ENCODE measurements at regions not wholly inside any gene's neighbourhood (a gene's known extent, or its start where the extent isn't known, plus 50 kb on each side); places are given as distances from the start of the nearest gene placed in this dataset.

DNA sequence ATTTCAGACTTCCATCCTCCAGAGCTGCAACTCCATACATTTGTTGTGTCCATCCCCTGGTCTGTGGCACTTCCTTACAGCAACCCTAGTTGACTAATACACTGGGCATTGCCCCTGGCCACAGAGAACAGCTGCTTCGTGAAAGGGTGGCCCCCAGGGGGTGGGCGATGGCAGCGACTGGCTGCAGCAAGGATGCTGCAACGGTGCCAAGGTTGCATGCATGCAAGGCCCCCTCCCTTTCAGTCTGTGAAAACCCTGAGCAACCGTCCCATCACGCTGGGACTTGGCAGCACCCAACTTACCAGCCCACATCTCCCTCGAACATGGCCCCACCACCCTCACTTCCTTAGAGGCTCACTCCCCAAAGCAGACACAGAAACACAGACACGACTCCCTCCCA lies 162.5 kb downstream of the MED10 start:
- peaks cover 5% of the 10 kb centered on the region for H3K9me3 Mint-ChIP-seq
- no peak overlapping the region for H3K4me3 Mint-ChIP-seq
- ATAC-seq (ENCODE audit: low read depth) (no peak), DNase-seq (ENCODE audit: low spot score in 2 of 2) (no peak)
- no peaks in the 10 kb centered on the region for H3K36me3 Mint-ChIP-seq
- H3K4me1 Mint-ChIP-seq, result no peaks in the 10 kb centered on the region
- no peak overlapping the region for H3K27ac Mint-ChIP-seq
- H3K27me3 Mint-ChIP-seq, result peaks cover 9% of the 10 kb centered on the region

DNA sequence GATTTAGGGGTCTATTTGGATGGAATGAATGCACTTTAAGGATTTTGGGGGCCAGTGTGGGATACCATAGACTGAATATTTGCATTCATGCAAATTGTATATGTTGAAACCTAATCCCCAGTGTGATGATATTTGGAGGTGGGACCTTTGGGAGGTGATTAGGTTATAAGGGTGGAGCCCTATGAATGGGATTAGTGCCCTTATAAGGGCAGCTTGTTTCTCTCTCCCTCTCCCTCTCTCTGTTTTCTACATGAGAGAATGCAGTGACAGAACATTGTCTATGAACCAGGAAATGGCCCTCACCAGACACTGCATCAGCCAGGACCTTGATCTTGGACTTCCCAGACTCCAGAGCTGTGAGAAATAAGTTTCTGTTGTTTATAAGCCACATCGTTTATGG lies 166.1 kb downstream of the MED10 start:
- DNase-seq (ENCODE audit: low spot score in 2 of 2), result no peak
- Mint-ChIP-seq H3K27ac (no peak overlapping the region), H3K36me3 (no peaks in the 10 kb centered on the region), H3K9me3 (peaks cover 5% of the 10 kb centered on the region), H3K4me3 (no peak overlapping the region), H3K27me3 (peaks cover 7% of the 10 kb centered on the region), H3K4me1 (no peaks in the 10 kb centered on the region)
- no peak for ATAC-seq (ENCODE audit: low read depth)

DNA sequence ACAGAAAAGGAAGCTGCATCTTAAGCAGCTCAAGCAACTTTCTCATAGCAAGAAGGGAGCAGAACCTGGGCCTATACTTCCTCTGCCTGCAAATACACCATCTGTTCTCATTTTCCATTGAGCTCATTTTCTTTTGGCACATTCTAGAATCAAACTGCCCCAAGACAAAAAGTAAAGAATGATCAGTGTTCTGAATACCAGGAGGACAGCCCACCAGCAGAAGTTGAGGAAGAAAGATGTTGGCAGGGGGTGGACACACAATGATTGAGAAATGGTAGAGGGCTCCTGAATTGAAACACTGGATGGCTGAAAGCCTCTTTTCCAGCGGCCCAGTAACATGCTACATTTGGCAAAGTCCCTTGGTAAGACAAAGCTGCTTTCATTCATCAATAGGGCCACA lies 171.8 kb downstream of the MED10 start:
- DNase-seq (ENCODE audit: low spot score in 2 of 2) (no peak), ATAC-seq (ENCODE audit: low read depth) (no peak)
- no peaks in the 10 kb centered on the region for H3K27me3 Mint-ChIP-seq
- H3K36me3 Mint-ChIP-seq, result no peaks in the 10 kb centered on the region
- H3K27ac Mint-ChIP-seq, result no peak overlapping the region
- no peaks in the 10 kb centered on the region for H3K9me3 Mint-ChIP-seq
- H3K4me3 Mint-ChIP-seq, result no peak overlapping the region
- no peaks in the 10 kb centered on the region for H3K4me1 Mint-ChIP-seq

DNA sequence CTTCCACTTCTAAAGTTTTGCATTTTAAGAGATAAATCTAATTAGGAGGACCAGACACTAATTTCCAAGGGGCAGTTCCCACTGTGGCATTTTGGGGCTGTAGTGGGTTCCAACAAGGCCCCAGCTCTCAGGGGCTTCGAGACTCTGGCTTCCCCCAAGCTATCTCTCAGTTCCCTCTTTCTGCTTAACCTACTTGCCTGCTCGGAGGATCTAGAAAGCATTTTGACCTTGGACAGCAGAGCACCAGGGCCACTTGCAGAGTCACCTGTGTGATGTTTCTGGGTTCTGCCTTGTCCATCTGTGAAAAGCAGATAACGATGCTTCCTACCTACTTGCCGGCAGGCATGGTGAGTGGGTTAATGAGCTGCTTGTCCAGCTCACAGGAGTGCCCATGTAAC lies 175.4 kb downstream of the MED10 start:
- Mint-ChIP-seq H3K27ac (no peak overlapping the region), H3K4me3 (no peak overlapping the region), H3K9me3 (no peaks in the 10 kb centered on the region), H3K4me1 (no peaks in the 10 kb centered on the region), H3K27me3 (no peaks in the 10 kb centered on the region), H3K36me3 (no peaks in the 10 kb centered on the region)
- DNase-seq (ENCODE audit: low spot score in 2 of 2) (no peak), ATAC-seq (ENCODE audit: low read depth) (no peak)

DNA sequence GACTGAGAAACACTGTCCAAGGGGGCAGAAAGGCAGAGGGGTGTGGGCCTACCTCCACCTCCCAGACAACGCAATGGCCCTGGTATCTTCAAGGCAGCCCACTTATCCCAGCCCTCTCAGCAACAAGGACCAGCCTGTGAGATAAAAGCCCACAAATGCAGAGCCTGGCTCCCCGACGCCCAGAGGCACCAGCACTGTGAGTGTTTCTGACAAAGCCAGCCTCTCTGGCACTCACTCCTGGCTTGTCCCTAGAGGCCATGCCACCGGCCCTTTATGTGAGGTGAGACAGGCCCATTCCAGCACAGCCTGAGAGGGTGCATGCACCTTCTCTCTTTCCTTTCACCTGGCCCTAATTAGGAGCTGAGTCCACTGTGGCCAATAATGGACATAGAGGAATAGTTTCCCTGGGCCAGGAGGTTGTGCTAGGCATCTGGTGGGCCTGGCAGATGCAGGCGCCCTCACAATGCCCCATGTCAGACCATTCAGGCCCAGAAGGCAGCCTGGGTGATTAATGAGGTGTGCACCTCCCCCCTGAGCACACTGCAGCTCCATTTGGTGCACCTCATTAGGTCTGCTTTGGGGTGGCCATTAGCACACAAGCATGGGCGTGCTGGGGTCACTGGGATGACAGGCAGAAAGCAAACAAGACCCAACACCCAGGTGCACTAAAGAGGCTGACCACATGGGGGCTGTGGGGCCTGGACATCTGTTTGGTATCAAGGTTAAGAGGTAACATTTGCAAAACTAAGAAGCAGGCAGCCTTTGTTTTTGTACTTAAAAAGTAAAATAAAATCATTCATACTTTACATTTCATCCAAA lies 176.0 kb downstream of the MED10 start:
- no peaks in the 10 kb centered on the region for H3K9me3 Mint-ChIP-seq
- DNase-seq (ENCODE audit: low spot score in 2 of 2), result no peak
- H3K4me1 Mint-ChIP-seq, result peaks cover 2% of the 10 kb centered on the region
- no peak overlapping the region for H3K4me3 Mint-ChIP-seq
- ATAC-seq (ENCODE audit: low read depth), result no peak
- H3K27me3 Mint-ChIP-seq, result no peaks in the 10 kb centered on the region
- H3K36me3 Mint-ChIP-seq, result no peaks in the 10 kb centered on the region
- H3K27ac Mint-ChIP-seq, result no peak overlapping the region

DNA sequence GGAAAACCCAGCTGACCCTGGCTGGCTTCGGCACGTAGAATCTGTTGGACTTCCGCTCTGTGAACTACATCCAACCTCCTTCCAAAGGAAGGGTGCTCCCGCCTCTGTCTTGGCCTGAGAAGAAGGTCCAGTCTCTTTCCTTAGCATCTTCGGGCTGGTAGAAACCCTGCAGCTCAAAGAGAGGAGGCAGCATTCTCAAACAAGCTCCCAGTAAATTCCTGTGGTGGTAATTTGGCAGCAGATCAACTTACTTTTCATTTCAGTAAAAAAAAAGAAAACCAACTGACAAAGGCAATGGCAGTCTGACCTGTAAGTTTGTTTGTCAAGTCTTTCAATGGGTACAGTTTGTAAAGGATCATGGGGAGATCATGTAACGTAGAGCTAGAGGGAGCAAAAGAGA lies 176.7 kb downstream of the MED10 start:
- no peaks in the 10 kb centered on the region for H3K27me3 Mint-ChIP-seq
- ATAC-seq (ENCODE audit: low read depth) (no peak), DNase-seq (ENCODE audit: low spot score in 2 of 2) (no peak)
- no peaks in the 10 kb centered on the region for H3K36me3 Mint-ChIP-seq
- H3K4me3 Mint-ChIP-seq, result no peak overlapping the region
- peaks cover 6% of the 10 kb centered on the region for H3K4me1 Mint-ChIP-seq
- no peaks in the 10 kb centered on the region for H3K9me3 Mint-ChIP-seq
- no peak overlapping the region for H3K27ac Mint-ChIP-seq

DNA sequence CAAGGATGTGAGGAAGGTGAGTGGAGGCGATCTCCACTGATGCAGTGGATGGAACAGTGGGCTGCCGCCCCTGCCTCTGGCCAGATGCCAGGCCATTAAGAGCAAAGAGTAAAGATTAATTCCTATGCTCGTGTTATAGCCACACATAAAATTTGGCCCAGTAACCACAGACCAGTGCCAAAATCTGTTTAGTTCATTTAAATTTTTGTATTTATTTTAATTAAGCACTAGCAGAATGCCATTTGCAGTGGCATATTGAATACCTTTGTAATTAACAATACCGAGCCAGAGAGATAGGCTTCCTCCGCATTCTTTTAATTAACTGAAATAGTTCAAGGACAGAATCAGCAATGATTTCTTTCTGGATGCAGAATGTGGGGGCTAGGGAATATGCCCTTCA lies 179.8 kb downstream of the MED10 start:
- ATAC-seq (ENCODE audit: low read depth) (no peak), DNase-seq (ENCODE audit: low spot score in 2 of 2) (no peak)
- Mint-ChIP-seq H3K36me3 (no peaks in the 10 kb centered on the region), H3K4me1 (peaks cover 18% of the 10 kb centered on the region), H3K27ac (no peak overlapping the region), H3K27me3 (no peaks in the 10 kb centered on the region), H3K4me3 (no peak overlapping the region), H3K9me3 (no peaks in the 10 kb centered on the region)

DNA sequence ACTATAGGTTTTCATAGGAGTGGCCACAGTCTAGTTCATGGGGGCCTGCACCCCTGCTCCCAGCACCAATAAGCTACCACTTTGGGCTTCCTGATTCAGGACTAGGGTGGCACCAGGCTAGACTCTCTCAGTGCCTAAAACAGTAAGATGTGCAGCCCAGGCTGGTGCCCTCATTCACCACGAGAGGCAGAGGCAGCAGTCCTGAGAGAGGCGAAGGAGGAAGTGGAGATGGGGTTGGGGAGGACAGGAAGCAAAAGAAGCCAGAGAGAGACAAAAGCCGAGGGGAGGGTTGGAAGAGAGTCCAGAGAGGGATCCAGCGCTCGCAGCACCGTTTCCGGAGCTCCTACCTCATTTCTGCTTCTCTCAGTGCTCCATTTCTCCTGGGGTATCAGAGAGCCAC lies 180.9 kb downstream of the MED10 start:
- ATAC-seq (ENCODE audit: low read depth), result no peak
- H3K27ac Mint-ChIP-seq, result no peak overlapping the region
- no peak for DNase-seq (ENCODE audit: low spot score in 2 of 2)
- H3K27me3 Mint-ChIP-seq, result no peaks in the 10 kb centered on the region
- peaks cover 18% of the 10 kb centered on the region for H3K4me1 Mint-ChIP-seq
- no peak overlapping the region for H3K4me3 Mint-ChIP-seq
- H3K9me3 Mint-ChIP-seq, result no peaks in the 10 kb centered on the region
- H3K36me3 Mint-ChIP-seq, result no peaks in the 10 kb centered on the region

DNA sequence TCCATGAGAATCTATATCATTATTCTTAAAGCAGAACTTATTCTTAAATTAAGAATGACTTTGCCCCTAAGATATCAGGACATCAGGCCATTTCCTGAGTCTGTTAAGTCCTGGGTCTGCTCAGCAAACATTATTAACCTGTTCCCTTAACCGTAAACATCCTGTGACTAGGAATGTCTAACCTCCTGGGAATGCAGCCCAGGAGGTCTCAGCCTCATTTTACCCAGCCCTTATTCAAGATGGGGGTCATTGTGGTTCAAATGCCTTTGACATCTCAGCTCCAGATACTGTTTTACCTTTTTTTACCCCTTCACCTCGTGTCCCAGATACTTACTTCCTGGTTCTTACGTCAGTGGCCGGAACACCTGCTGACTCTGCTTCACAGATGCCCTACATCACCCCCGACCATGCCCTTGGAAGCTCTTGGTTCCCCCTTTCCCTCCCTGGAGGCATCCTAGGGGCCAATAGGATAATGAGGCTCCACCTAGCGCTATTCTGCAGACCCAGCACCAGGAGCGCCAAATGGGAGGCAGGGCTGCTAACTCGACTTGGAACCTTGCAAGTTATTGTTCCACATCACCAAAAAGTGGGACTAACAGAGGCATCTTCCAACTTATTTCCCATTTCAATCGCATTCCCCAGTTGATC lies 182.5 kb downstream of the MED10 start:
- Mint-ChIP-seq H3K27me3 (no peaks in the 10 kb centered on the region), H3K4me1 (peaks cover 18% of the 10 kb centered on the region), H3K9me3 (no peaks in the 10 kb centered on the region), H3K36me3 (no peaks in the 10 kb centered on the region), H3K27ac (peak overlapping the region; percentile 68), H3K4me3 (no peak overlapping the region)
- DNase-seq (ENCODE audit: low spot score in 2 of 2) (no peak), ATAC-seq (ENCODE audit: low read depth) (no peak)

DNA sequence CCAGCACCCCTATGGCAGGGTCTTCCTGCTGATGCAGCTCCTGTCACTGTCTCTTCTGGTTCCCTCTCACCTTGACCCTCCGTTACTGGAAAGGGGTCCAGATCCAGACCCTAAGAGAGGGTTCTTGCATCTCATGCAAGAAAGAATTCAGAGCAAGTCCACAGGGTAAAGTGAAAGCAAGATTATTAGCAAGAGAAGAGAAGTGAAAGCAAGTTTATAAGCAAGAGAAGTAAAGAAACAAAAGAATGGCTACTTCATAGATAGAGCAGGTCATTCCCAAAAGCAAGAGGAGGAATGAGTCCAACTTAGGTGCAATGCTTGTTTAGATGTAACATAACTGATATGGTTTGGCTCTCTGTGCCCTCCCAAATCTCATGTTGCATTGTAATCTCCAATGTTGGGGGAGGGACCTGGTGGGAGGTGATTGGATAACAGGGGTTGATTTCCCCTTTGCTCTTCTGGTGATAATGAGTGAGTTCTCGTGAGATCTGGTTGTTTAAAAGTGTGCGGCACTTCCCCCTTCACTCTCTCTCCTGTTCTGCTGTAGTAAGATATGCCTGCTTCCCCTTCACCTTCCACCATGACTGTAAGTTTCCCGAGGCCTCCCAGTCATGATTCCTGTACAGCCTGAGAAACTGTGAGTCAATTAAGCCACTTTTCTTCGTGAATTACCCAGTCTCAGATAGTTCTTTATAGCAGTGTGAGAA lies 183.3 kb downstream of the MED10 start:
- Mint-ChIP-seq H3K36me3 (no peaks in the 10 kb centered on the region), H3K9me3 (no peaks in the 10 kb centered on the region), H3K4me3 (peak overlapping the region; percentile 33), H3K27ac (peak overlapping the region; percentile 68), H3K27me3 (no peaks in the 10 kb centered on the region), H3K4me1 (peaks cover 18% of the 10 kb centered on the region)
- DNase-seq (ENCODE audit: low spot score in 2 of 2), result no peak
- peak; percentile 43 for ATAC-seq (ENCODE audit: low read depth)

DNA sequence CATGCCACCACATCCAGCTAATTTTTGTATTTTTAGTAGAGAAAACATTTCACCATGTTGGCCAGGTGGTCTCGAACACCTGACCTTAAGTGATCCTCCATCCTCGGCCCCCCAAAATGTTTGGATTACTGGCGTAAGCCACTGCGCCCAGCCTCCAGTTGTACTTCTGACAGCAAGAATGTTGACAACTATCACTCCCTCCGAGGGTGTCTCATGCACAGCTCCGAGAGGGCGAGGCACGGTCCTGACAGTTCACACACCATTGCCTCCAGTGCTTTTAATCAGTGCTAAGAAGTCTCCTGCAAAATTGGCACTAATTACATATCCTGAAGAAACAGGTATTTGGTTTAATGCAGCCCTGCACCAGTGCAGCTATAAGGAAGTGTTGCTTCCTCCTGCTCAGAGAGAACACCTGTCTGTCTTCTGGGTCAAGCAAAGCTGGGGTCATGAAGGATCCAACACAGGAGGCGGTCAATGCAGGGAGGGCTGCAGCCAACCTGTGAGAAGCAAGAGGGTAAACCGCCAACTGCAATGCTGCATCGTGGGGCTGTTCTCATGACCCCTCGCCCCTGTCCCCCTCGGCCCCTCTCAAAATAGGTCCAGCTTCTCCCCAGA lies 184.0 kb downstream of the MED10 start:
- Mint-ChIP-seq H3K4me3 (no peak overlapping the region), H3K4me1 (peaks cover 19% of the 10 kb centered on the region), H3K9me3 (no peaks in the 10 kb centered on the region), H3K27me3 (no peaks in the 10 kb centered on the region), H3K27ac (peak overlapping the region; percentile 68), H3K36me3 (no peaks in the 10 kb centered on the region)
- ATAC-seq (ENCODE audit: low read depth) (no peak), DNase-seq (ENCODE audit: low spot score in 2 of 2) (no peak)

DNA sequence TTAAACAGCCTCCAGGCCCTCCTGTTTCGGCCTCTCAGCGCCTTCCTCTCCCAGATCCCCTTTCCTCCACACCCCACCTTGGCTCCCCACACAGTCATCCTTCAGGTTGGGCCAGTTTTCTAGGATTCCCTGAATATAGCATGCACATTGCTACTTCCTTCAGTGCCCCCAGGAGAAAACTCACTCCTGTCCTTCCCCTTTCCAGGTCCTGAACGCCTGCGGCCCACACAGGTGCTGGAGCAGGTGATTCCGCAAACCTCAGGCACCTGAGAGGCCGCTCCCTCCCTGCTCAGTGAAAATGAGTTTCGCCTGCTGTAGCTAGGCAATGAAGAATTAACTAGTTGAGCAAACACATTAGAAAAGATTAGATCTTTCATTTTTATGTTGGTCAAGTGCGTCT lies 185.0 kb downstream of the MED10 start:
- Mint-ChIP-seq H3K27me3 (no peaks in the 10 kb centered on the region), H3K9me3 (no peaks in the 10 kb centered on the region), H3K4me1 (peaks cover 27% of the 10 kb centered on the region), H3K4me3 (no peak overlapping the region), H3K36me3 (no peaks in the 10 kb centered on the region), H3K27ac (no peak overlapping the region)
- no peak for ATAC-seq (ENCODE audit: low read depth)
- DNase-seq (ENCODE audit: low spot score in 2 of 2), result no peak

DNA sequence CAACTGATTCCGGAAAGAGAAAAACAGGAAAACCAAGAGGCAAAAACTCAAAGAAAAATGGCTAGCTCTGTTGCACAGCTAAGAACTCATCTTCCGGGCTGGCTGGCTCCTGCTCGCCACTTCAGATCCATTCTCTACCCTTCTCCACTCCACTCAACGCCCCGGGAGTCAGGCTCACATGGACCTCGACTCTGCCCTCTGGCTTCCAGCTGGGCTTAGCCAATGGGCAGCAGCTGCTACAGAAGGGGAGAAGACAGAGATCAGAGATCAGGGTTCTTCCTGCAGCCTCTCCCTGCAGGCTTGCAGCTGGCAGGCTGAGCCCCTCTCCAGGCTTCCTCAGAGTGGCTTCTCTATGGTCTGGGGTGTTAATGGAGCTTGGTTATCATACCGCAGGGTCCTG lies 187.5 kb downstream of the MED10 start:
- H3K27ac Mint-ChIP-seq, result no peak overlapping the region
- no peaks in the 10 kb centered on the region for H3K36me3 Mint-ChIP-seq
- no peak overlapping the region for H3K4me3 Mint-ChIP-seq
- DNase-seq (ENCODE audit: low spot score in 2 of 2) (no peak), ATAC-seq (ENCODE audit: low read depth) (no peak)
- H3K27me3 Mint-ChIP-seq, result no peaks in the 10 kb centered on the region
- peaks cover 28% of the 10 kb centered on the region for H3K4me1 Mint-ChIP-seq
- H3K9me3 Mint-ChIP-seq, result no peaks in the 10 kb centered on the region

DNA sequence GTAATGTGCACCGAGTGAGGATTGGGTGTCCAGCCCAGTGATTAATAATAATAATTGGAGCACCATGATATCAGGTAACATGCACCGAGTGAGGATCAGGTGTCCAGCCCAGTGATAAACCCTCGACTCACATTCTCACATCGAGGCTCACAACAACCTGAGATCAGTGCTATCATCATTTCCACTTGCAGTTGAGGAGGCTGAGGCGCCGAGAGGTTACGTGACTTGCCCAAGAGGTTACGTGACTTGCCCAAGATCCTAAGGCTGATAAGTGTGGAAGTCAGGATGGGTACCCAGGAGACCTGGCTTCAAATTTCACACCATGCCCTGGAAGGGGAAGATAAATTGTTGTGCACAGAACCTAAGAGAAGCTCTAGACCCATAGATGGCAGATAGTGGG lies 189.4 kb downstream of the MED10 start:
- H3K4me3 Mint-ChIP-seq, result no peak overlapping the region

More for the DNA sequence above, 189.4 kb downstream of the MED10 start:
- no peak for ATAC-seq (ENCODE audit: low read depth)
- Mint-ChIP-seq H3K9me3 (peaks cover 3% of the 10 kb centered on the region), H3K27ac (peak overlapping the region; percentile 39), H3K27me3 (peaks cover 3% of the 10 kb centered on the region), H3K4me1 (peaks cover 21% of the 10 kb centered on the region), H3K36me3 (peaks cover 4% of the 10 kb centered on the region)
- DNase-seq (ENCODE audit: low spot score in 2 of 2), result no peak
